HPDE6-E6E7 (cell line): ENCODE measurements at regions not wholly inside any gene's neighbourhood (a gene's known extent, or its start where the extent isn't known, plus 50 kb on each side); places are given as distances from the start of the nearest gene placed in this dataset.
"Not testable (repeated sequence)": the region's sequence is repeated elsewhere in the genome, so short reads cannot be mapped to it uniquely, and the experiment has no call there.

ENCODE experiments used
- DNase-seq: peaks from one replicate; pipeline ENCODE4 v3.0.0; 2011; ENCODE audit warnings: missing footprints; ENCODE audit errors: extremely low spot score

DNA sequence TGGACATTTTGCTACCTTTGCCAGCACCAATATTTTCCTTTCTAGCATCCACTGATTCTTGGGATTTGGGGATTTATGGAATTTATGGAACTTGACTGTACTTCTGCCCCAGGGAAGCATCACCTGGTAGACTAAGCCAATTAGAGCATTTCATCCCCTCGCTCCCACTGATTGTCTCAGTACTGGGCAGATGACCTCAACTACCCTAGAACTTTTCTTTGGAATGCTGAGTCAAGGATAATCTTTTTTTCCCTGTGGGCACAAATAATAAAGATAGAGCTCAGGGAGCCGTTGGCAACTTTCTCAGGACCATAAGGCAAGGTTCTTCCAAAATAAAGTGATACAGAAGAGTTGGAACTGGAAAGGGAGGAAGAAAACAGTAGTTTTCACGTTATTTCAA is 438.4 kb downstream of the PLK2 start:
- no peak for DNase-seq

GRCh38 chr5:58019614-58020013 is 440.3 kb downstream of the PLK2 start:
- no peak for DNase-seq

GRCh38 chr5:58018016-58018415 is 441.9 kb downstream of the PLK2 start:
- DNase-seq = no peak

GRCh38 chr5:58016877-58017276 is 443.0 kb downstream of the PLK2 start:
- no peak for DNase-seq

DNA sequence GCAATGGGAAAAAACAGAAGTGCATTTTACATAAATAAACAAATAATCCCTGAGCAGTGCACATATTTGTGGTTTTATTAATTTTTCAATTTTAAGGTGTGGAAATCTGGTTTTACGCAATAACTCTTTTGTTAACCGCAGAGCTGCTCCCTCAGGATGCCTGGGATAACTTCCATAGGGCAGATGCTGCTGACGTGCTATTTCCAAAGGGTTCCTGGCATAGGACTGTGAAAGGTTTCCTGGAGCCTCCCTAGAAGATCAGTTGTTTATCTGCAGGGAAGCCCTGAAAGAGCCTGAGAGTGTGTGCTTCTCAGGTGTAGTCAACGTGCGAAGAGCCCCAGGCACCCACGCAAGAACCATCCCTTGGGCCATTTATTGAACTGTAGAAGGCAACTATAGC is 443.5 kb downstream of the PLK2 start:
- DNase-seq = no peak

GRCh38 chr5:58015175-58015574 is 444.7 kb downstream of the PLK2 start:
- no peak for DNase-seq

- no peak for DNase-seq
Measured at GRCh38 chr5:58013542-58014258, 446.2 kb downstream of the PLK2 start.

DNA sequence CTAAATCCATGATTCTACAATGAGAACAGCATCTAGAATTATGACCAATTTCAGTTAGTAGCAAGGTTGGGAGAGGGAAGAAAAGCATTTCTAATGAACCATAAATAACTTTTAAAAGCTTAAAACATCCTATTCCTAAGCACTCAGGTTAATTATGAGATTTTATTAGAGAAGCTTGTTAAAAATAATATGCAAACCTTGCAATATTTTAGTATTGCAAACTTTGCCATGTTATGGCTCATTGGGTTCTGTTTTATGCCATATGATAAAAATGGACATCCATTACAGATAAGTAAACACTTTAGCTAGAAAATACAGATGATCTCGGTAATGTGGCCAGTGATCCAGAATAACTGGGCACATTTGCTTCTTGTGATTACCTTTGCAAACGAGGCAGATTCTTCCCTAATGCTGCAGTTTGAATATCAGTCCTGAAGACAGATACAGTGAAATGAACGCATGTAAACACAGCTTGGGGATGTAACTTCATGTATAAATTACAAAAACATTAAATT is 447.0 kb downstream of the PLK2 start:
- no peak for DNase-seq

- DNase-seq = no peak
Measured at GRCh38 chr5:58012102-58012501, 447.8 kb downstream of the PLK2 start.

- DNase-seq = no peak
Measured at GRCh38 chr5:58011301-58011700, 448.6 kb downstream of the PLK2 start.

- no peak for DNase-seq
Measured at GRCh38 chr5:58009754-58010153, 450.1 kb downstream of the PLK2 start.

- peak; percentile 50 for DNase-seq
Measured at GRCh38 chr5:58002323-58002722, 457.6 kb downstream of the PLK2 start.

DNA sequence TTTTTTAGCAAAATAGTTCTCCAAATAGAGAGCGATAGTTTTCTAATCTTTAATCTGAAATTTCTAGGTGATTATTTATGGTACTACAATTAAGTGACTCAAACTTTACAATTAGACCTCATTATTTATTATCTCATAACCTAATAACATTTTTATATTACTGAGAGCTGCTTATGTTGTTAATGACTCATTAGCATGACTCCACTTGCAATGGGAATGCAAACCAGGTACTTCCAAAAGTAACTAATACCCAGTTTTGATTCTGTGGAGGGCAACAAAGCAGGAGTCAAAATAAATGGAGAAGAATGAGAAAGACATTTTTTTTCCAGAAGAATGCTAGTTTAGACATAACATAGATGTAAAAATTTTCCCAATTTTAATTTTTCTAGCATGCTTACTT is 466.0 kb downstream of the PLK2 start:
- no peak for DNase-seq

GRCh38 chr5:57989378-57989777 is 470.5 kb downstream of the PLK2 start:
- peak; percentile 20 for DNase-seq

DNA sequence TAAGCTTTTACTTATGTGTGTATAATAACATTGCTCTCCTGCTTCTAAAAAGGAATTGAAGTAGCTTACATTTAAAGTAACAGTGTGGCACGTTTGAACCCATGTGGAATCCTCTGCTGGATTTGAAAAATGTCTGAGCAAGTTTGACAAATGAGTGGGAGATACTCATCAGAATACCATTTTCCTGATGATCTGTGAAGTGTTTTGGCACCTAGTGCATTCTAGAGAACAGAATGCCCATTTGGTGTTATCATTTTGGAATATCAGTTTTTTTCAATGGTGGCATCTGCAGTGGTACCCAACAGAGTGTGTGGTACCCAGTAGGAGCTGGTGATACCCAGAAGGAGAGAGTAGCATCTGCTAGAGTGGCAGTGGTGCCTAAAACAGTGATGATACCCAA is 471.1 kb downstream of the PLK2 start:
- DNase-seq = no peak

DNA sequence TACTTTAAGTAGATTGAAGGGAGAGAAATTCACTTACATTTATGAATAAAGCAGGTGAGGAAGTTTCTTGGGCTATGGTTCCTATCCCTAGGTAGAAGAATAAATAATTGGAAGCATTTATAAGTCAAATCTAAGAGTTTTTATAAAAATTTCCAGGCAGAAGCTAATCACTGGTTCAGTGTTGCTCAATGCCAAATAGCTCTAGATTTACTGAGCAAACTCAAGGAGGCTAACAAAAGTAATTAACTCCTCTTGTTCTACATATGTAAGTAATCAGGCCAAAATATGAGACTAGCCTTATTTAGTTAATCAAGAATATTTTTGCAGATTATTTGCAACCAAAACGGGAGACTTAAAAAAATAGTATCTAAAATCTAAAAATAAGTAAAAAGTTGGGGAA is 472.3 kb downstream of the PLK2 start:
- DNase-seq = no peak

DNA sequence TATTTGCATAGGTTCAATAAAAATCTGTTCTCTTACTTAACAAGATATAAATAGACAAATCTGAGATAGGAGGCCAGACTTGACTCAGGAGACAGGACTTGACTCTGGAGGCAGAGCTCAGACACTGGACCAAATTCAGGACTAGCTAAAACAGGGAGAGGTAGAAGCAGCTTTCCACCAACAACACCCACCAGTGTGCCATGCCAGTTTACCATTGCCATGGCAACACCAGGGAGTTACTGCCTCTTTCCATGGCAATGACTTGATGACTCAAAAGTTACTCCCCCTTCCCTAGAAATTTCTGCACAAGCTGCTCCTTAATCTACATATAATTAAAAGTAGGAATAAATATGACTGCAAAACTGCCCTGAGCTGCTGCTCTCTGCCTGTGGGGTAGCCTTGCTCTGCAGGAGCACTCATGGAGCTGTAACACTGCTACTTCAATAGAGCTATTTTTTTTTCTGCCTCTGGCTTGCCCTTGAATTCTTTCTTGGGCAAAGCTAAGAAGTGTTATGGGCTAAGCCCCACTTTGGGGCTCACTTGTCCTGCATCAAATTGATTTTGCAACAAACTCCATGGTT is 473.0 kb downstream of the PLK2 start:
- DNase-seq = no peak

DNA sequence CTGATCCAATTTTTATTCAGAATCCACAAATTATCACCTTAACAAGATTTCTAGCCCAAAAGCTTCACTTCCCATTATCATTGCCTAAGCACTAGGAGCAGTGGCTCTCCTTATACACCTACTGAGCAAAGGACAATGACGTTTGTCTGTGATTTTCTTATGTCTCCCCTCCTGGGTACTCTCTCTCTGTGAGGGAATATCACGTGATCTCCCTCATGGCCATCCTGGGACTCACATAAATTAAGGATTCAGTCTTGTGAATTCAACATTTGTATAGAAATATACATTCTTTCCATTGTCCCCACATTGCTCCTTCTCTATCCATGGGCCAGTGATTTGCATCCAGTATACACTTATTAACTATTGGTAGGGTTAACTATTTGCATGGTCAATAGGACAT is 476.5 kb downstream of the PLK2 start:
- no peak for DNase-seq

- DNase-seq = no peak
Measured at GRCh38 chr5:57979671-57980070, 480.2 kb downstream of the PLK2 start.

- no peak for DNase-seq
Measured at GRCh38 chr5:57976506-57976905, 483.4 kb downstream of the PLK2 start.

DNA sequence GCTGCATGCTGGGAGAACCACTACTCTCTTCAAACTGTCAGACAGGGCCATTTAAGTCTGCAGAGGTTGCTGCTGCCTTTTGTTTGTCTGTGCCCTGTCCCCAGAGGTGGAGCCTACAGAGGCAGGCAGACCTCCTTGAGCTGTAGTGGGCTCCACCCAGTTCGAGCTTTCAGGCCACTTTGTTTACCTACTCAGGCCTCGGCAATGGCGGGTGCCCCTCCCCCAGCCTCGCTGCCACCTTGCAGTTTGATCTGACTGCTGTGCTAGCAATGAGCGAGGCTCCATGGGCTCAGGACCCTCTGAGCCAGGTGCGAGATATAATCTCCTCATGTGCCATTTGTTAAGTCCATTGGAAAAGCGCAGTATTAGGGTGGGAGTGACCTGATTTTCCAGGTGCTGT is 487.8 kb downstream of the PLK2 start:
- DNase-seq = not testable (repeated sequence)

- DNase-seq = no peak
Measured at GRCh38 chr5:57960569-57960968, 478.0 kb upstream of the ACTBL2 start.

DNA sequence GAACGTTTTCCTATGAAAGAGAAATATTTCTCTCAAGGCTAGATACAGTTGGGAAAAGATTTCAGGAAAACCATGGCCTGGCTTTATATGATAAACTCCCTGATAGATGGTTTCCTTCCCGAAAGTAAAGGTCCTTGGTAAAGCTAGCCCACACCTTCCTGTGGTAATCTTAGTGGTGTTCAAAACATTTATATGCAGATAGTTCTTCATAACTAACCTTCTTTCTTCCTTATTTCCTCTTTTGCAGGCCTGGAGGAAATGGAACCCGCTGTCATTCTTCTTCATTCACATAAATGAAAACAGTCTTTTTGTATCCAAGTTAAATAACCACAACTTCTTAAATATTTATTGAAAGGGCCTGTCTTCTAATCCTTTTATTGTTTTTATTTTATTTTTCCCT is 474.0 kb upstream of the ACTBL2 start:
- DNase-seq = no peak

GRCh38 chr5:57955511-57955910 is 472.9 kb upstream of the ACTBL2 start:
- no peak for DNase-seq
